Immature natural killer cell (primary cell): ENCODE measurements at regions not wholly inside any gene's neighbourhood (a gene's known extent, or its start where the extent isn't known, plus 50 kb on each side); places are given as distances from the start of the nearest gene placed in this dataset.

Experiments used
- DNase-seq, 3 donors: peaks; one replicate each; pipeline ENCODE4 v3.0.0; 2022; ENCODE audit warnings: mixed read lengths in 1 of 3
- H3K27ac Mint-ChIP-seq, 6 donors: one replicate each; pipeline ENCODE4 v1.8.0; 2020; ENCODE audit warnings: mixed read lengths in 6 of 6, mild to moderate bottlenecking in 5 of 6, inconsistent platforms in 4 of 6, moderate library complexity in 3 of 6
- H3K27me3 Mint-ChIP-seq, 3 donors: one replicate each; pipeline ENCODE4 v1.8.0; 2020 to 2021; ENCODE audit warnings: low read depth in 3 of 3, mild to moderate bottlenecking in 3 of 3, mixed read lengths in 3 of 3, moderate library complexity in 3 of 3, inconsistent platforms in 1 of 3
- H3K36me3 Mint-ChIP-seq, 3 donors: one replicate each; pipeline ENCODE4 v1.8.0; 2020; ENCODE audit warnings: mixed read lengths in 3 of 3, inconsistent platforms in 2 of 3, mild to moderate bottlenecking in 2 of 3
- H3K4me1 Mint-ChIP-seq, 2 donors: one replicate each; pipeline ENCODE4 v1.8.0; 2020; ENCODE audit warnings: inconsistent platforms in 2 of 2, mild to moderate bottlenecking in 2 of 2, mixed read lengths in 2 of 2, moderate library complexity in 1 of 2
- H3K4me3 Mint-ChIP-seq, 5 donors: one replicate each; pipeline ENCODE4 v1.8.0; 2020; ENCODE audit warnings: mild to moderate bottlenecking in 5 of 5, mixed read lengths in 5 of 5, inconsistent platforms in 3 of 5, moderate library complexity in 3 of 5
- H3K9me3 Mint-ChIP-seq, 6 donors: one replicate each; pipeline ENCODE4 v1.8.0; 2020; ENCODE audit warnings: mild to moderate bottlenecking in 6 of 6, mixed read lengths in 6 of 6, inconsistent platforms in 4 of 6, moderate library complexity in 3 of 6

DNA sequence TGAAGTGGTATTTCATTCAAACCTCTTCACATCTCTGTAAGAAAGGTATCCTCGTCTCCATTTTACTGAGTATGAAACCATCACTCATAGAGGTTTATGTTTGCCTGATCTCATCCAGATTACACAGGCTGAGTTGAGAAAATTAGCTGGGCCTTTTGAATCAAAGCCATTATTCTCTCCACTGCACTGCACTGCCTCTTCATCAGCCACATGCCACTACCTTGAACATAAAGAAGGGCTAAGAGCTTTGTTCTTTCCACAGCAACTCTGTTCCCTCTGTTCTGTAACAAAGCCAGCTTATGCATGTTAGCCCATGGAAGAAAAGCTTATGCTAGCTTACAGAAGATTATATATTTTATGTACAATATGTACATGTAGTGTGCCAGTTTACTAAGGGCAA, 362.6 kb upstream of the DLGAP1 start:
- H3K27ac Mint-ChIP-seq: no peak overlapping the region
- no peak overlapping the region for H3K4me3 Mint-ChIP-seq
- H3K4me1 Mint-ChIP-seq: no peaks in the 10 kb centered on the region
- H3K27me3 Mint-ChIP-seq: no peaks in the 10 kb centered on the region
- peaks cover 5 to 65% (median 13%) of the 10 kb centered on the region in 6 donors for H3K9me3 Mint-ChIP-seq
- DNase-seq: no peak
- peaks cover 0 to 3% (median 2%) of the 10 kb centered on the region in 3 donors for H3K36me3 Mint-ChIP-seq

DNA sequence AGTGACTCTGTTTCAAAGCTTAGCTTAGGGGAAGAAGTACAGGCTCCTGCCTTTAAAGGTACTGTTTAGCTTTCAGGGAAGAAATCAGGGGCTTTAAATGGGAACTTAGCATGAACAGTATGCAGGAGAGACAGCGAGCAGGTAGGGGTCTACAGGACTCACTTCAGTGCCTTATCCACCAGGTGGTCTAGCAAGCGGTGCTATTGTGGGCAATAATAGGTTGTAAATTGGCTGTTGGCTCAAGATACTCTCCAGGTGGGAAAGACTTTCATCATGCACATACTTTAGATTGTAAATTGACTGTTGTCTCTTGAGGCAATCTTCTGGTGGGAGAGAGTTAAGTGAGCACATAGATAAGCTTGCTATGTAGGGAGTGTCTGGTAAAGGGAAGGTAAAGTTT, 358.6 kb upstream of the DLGAP1 start:
- no peak for DNase-seq
- peaks cover 5 to 58% (median 13%) of the 10 kb centered on the region in 6 donors for H3K9me3 Mint-ChIP-seq
- no peak overlapping the region for H3K4me3 Mint-ChIP-seq
- H3K36me3 Mint-ChIP-seq: peaks cover 0 to 2% (median 0%) of the 10 kb centered on the region in 3 donors
- no peak overlapping the region for H3K27ac Mint-ChIP-seq
- H3K4me1 Mint-ChIP-seq: no peaks in the 10 kb centered on the region
- no peaks in the 10 kb centered on the region for H3K27me3 Mint-ChIP-seq

DNA sequence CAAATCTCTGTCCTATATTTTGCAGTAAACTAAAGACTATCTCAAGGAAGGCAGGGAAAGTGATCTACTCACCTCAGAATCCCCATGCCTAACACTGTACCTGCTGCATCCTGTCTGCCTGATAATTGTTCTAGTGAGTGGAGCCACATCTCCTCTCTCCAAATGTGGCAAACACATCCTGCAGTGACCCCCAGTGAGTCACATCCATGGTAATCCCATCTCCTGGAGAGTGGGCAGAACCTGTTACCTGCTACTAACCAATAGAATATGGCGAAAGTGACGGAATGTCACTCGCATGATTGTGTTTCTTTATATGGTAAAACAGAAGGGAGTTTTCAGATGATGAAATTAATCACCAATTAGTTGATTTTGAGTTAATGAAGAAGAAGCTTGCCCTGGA, 353.8 kb upstream of the DLGAP1 start:
- no peak for DNase-seq
- Mint-ChIP-seq H3K4me1 (no peaks in the 10 kb centered on the region), H3K27me3 (peaks cover 0 to 3% (median 0%) of the 10 kb centered on the region in 3 donors), H3K36me3 (peaks cover 0 to 4% (median 0%) of the 10 kb centered on the region in 3 donors), H3K9me3 (peaks cover 5 to 58% (median 17%) of the 10 kb centered on the region in 6 donors), H3K27ac (no peak overlapping the region), H3K4me3 (no peak overlapping the region)

DNA sequence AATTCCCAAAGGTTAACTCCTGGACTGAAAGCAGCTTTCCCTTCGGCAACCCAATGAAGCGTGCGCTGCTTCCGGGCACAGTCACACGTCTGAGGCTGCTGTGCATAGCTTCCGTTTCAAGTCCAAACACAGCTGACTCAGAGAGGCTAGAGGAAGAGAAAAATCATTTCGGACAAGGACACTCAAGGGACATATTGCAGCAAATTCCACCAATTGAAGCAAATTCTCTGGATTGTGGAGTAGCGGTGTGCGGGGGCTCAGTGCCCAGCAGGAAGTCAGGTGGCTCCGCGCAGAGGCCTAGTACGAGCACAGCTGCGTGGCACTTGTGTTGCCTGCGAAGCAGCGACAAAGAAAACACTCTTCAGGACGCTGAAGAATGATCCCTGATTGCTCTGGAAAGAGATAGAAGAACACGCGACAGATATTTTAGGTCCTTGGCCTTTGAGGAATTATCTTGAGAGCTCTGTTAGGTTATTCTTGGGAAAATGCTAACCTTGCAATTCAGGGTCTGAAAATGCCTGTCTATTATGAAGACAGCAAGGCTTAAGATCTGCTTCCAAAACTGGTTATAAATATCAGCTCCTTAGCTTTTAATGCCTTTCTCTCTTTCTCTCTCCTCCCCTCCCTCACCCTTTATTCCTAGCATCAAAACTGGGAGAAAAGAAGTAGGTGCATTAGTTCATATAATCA, 352.6 kb upstream of the DLGAP1 start:
- H3K9me3 Mint-ChIP-seq: peaks cover 9 to 61% (median 18%) of the 10 kb centered on the region in 6 donors
- DNase-seq: no peak
- no peak overlapping the region for H3K4me3 Mint-ChIP-seq
- no peak overlapping the region for H3K27ac Mint-ChIP-seq
- peaks cover 0 to 3% (median 0%) of the 10 kb centered on the region in 3 donors for H3K27me3 Mint-ChIP-seq
- no peaks in the 10 kb centered on the region for H3K4me1 Mint-ChIP-seq
- H3K36me3 Mint-ChIP-seq: peaks cover 0 to 3% (median 0%) of the 10 kb centered on the region in 3 donors

DNA sequence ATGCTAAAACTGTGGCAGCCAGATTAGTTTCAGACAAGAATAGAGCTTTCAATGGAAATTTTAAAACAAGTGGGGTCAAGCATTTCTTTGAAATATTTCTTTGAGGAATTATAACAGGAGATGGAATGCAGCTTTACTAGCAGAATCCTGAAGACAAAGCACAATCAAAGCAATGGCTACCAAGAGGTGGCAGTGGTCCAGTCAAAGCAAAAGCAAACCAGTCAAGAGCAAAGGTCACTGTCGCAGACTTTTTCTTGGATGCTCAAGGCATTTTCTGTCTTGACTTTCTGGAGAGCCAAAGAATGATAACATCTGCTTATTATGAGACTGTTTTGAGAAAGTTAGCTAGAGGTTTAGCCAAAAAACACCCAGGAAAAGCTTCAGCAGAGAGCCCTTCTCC, 351.2 kb upstream of the DLGAP1 start:
- no peaks in the 10 kb centered on the region for H3K4me1 Mint-ChIP-seq

DNA sequence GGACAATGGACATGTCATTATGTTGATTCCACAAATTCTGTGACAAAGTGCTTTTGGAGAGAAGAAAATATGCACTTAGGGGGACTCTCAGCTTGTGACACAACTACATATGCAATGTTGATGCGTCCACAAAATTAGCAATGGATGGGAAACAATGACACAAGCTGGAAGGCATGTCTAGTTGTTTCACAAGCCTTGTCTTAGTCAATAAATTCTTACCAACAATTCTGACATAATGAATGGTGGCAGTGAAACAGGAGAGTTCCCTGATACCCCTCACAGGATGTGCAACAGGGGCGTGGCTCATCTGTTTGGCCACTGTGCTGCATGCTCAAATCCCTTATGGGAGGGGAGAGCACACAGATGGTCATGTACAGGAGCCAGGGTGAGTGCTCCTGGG, 347.2 kb upstream of the DLGAP1 start:
- Mint-ChIP-seq H3K9me3 (peaks cover 13 to 58% (median 19%) of the 10 kb centered on the region in 6 donors), H3K4me3 (no peak overlapping the region), H3K36me3 (peaks cover 0 to 3% (median 0%) of the 10 kb centered on the region in 3 donors), H3K27me3 (peaks cover 0 to 3% (median 0%) of the 10 kb centered on the region in 3 donors), H3K27ac (no peak overlapping the region), H3K4me1 (no peaks in the 10 kb centered on the region)
- DNase-seq: no peak

More for the DNA sequence above, 351.2 kb upstream of the DLGAP1 start:
- H3K4me3 Mint-ChIP-seq: no peak overlapping the region
- peaks cover 13 to 63% (median 17%) of the 10 kb centered on the region in 6 donors for H3K9me3 Mint-ChIP-seq
- H3K36me3 Mint-ChIP-seq: peaks cover 0 to 3% (median 0%) of the 10 kb centered on the region in 3 donors
- DNase-seq: no peak
- H3K27ac Mint-ChIP-seq: no peak overlapping the region
- H3K27me3 Mint-ChIP-seq: peaks cover 0 to 3% (median 0%) of the 10 kb centered on the region in 3 donors

DNA sequence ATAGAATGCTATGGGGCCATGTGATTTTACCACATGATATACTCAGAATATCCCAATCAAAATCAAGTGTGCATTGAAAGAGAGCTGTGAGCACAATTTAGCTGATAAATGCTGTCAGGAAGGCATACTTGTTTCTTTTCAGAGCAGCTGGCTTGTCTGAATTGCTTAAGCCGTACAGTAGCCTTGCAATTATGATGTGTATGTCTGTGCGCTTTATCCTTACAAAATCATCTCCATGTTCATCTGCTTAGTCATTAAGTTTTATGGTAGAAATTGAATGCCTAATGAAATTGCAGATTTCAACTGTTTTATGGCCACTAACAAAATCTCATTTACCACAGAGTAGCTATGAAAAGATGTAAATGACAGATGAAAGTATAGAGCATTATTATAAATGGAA, 346.0 kb upstream of the DLGAP1 start:
- Mint-ChIP-seq H3K4me3 (no peak overlapping the region), H3K27ac (no peak overlapping the region), H3K36me3 (peaks cover 0 to 3% (median 0%) of the 10 kb centered on the region in 3 donors), H3K4me1 (no peaks in the 10 kb centered on the region), H3K9me3 (peaks cover 12 to 50% (median 18%) of the 10 kb centered on the region in 6 donors), H3K27me3 (peaks cover 0 to 3% (median 0%) of the 10 kb centered on the region in 3 donors)
- no peak for DNase-seq

DNA sequence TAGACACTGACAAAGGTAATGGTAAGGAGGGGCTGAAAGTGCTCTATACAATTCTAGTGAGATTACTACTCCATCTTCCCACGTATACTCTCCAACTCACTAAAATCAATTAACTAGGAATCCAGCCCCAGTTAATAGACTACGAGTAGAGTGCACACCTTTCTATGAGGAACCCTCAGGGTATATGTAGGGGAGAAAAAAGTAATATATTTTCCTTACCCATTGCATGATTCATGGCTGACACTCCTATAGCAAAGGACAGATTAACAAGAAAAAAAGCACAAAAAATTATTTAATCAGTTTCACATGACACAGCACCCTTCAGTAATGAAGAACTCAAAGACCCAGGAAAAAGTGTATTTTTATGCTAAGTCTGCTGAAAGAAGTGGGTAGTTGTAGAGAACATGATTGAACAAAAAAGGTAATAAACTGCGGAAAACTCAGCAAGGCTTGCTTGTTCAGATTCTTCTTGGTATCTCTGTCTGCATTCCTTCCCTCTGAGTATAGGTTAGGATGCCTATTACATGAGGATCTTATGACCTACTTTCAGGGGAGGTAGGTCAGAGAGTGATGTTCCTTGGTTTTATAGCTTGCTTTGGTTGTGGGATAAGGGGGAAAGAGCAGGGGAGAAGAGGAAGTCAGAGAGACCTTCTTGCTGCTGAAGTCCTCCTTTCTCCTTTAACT, 342.0 kb upstream of the DLGAP1 start:
- no peak overlapping the region for H3K4me3 Mint-ChIP-seq
- DNase-seq: no peak
- no peaks in the 10 kb centered on the region for H3K4me1 Mint-ChIP-seq
- H3K36me3 Mint-ChIP-seq: no peaks in the 10 kb centered on the region
- no peaks in the 10 kb centered on the region for H3K27me3 Mint-ChIP-seq
- H3K9me3 Mint-ChIP-seq: peaks cover 15 to 37% (median 21%) of the 10 kb centered on the region in 6 donors
- H3K27ac Mint-ChIP-seq: no peak overlapping the region

DNA sequence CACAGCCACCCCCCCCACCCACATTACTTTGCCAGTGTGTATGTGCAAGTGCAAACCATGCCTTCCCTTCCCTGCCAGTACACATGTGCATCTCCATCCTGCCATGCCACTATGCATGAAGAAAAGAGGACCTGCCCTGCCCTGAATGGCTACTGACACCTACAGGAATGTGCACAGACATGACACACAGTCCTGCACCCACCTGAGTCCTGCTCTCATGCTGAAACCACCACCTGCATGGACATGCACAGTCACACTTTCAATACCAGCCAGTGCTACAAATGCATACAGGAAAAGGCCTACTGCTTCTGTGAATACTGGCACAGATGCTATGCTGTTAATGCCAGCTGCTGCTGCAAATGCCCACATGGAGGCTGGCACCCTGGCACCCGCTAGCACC, 334.4 kb upstream of the DLGAP1 start:
- Mint-ChIP-seq H3K27me3 (peaks cover 0 to 2% (median 1%) of the 10 kb centered on the region in 3 donors), H3K36me3 (peaks cover 0 to 4% (median 0%) of the 10 kb centered on the region in 3 donors), H3K9me3 (peaks cover 11 to 44% (median 22%) of the 10 kb centered on the region in 6 donors), H3K4me1 (no peaks in the 10 kb centered on the region), H3K27ac (no peak overlapping the region), H3K4me3 (no peak overlapping the region)
- no peak for DNase-seq

DNA sequence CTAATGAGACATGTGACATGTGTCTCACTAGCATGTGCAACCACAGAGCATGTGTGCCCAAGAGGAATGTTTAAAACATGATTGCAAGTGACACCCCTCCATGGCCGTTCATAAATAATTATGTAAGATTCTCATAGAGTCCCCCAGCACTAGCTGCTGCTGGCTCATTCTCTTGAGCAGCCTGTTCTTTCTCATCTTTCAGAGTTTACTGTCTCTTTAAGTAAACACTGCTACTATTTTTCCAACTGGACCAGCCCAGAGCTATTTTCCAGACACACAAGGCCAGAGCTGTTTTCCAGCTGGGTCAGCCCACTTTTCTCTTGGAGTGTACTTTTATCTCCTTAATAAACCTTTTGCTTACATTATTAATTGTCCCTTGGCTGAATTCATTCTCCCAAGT, 326.8 kb upstream of the DLGAP1 start:
- Mint-ChIP-seq H3K27ac (no peak overlapping the region), H3K4me3 (no peak overlapping the region), H3K36me3 (no peaks in the 10 kb centered on the region), H3K4me1 (no peaks in the 10 kb centered on the region), H3K27me3 (no peaks in the 10 kb centered on the region), H3K9me3 (peaks cover 0 to 39% (median 14%) of the 10 kb centered on the region in 6 donors)
- DNase-seq: no peak

DNA sequence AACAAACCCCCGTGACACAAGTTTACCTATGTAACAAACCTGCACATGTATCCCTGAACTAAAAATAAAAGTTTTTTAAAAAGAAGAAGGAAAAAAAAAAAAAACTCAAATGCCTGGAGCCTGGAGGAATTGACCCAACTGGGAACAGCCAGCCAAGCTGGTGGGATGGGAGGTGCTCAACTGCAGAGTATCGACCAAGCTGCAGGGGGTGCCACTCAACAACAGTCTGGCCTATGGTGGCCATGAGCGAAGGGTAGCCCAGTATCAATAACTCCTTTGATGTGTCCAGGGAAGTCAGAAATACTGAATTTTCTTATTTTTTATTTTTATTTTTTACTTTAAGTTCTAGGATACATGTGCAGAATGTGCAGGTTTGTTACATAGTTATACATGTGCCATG, 310.3 kb upstream of the DLGAP1 start:
- Mint-ChIP-seq H3K27ac (no peak overlapping the region), H3K4me3 (no peak overlapping the region)
- DNase-seq: no peak

DNA sequence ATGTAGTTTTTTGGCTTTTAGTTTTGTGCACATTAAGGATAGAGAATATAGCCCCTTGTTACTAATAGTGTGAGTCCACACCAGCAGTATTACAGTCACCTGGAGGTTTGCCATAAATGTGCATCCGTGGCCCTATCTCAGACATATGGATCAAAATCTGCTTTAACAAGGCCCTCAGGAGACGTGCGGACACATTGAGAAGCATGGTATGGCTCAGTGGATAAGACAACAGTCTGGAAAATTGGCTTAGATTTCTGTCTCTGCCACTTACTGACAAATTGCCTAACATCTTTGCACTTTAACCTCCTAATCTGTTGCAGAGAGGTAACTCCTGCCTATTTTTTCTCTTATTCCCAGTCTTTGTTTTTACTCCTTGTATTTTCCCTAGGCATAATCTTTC, 307.2 kb upstream of the DLGAP1 start:
- Mint-ChIP-seq H3K4me1 (no peaks in the 10 kb centered on the region), H3K36me3 (peaks cover 0 to 4% (median 3%) of the 10 kb centered on the region in 3 donors), H3K27ac (no peak overlapping the region), H3K4me3 (no peak overlapping the region), H3K9me3 (peaks cover 8 to 41% (median 13%) of the 10 kb centered on the region in 6 donors), H3K27me3 (peaks cover 0 to 2% (median 2%) of the 10 kb centered on the region in 3 donors)
- no peak for DNase-seq

More for the DNA sequence above, 310.3 kb upstream of the DLGAP1 start:
- H3K9me3 Mint-ChIP-seq: peaks cover 3 to 39% (median 19%) of the 10 kb centered on the region in 6 donors
- no peaks in the 10 kb centered on the region for H3K27me3 Mint-ChIP-seq
- no peaks in the 10 kb centered on the region for H3K4me1 Mint-ChIP-seq
- H3K36me3 Mint-ChIP-seq: peaks cover 0 to 3% (median 0%) of the 10 kb centered on the region in 3 donors

DNA sequence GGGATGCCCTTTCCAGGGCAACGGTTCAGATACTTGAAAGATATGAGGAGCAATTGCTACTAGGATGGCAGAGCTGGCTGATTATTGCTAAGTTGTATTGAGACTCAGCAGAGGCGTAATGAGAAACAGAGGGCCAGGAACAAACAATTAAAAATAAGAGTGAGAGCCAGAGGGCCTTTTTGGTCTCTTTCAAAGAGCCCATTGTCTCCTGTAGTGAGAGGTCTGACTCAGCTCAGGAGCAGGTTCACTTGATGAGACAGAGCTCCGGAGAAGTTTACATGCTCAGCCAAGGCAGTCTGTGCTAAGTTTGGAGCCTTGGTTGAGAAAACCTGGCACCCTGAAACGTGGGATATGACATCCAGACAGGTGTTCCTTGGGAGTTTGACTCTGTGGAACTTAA, 303.9 kb upstream of the DLGAP1 start:
- Mint-ChIP-seq H3K9me3 (peaks cover 0 to 35% (median 17%) of the 10 kb centered on the region in 6 donors), H3K4me3 (no peak overlapping the region), H3K36me3 (peaks cover 0 to 6% (median 4%) of the 10 kb centered on the region in 3 donors), H3K27me3 (peaks cover 0 to 4% (median 2%) of the 10 kb centered on the region in 3 donors), H3K27ac (no peak overlapping the region), H3K4me1 (no peaks in the 10 kb centered on the region)
- DNase-seq: no peak

DNA sequence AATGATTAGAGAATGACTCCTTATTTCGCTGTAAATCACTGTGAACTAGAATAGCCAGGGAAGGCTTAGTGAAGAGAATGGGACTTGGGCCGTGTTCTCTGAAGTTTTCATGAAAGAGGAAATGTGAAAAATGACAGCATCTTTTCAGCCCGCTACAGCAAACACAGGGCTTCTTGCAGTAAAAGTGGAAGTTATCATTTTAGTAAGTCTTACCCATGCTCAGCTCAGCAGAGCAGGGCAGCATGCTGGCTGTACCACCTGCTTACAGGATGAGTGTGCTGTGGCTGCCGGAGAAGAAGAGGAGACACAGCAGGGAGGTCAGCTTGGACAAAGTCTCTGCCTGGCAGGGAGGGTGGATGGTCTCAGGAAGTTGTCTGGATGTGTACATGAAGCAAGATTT, 300.7 kb upstream of the DLGAP1 start:
- Mint-ChIP-seq H3K36me3 (peaks cover 0 to 6% (median 4%) of the 10 kb centered on the region in 3 donors), H3K9me3 (peaks cover 4 to 47% (median 19%) of the 10 kb centered on the region in 6 donors), H3K27me3 (peaks cover 0 to 4% (median 2%) of the 10 kb centered on the region in 3 donors), H3K27ac (no peak overlapping the region), H3K4me1 (no peaks in the 10 kb centered on the region), H3K4me3 (no peak overlapping the region)
- DNase-seq: no peak
